Endothelial cell of umbilical vein (primary cell): ENCODE measurements at regions not wholly inside any gene's neighbourhood (a gene's known extent, or its start where the extent isn't known, plus 50 kb on each side); places are given as distances from the start of the nearest gene placed in this dataset.

Experiments
- BruUV-seq: library from RNA; stranded (reverse); fragments of 400-500 nt; replicated peaks from 2 replicates; lab custom pipeline; 2021; lab: Mats Ljungman, UMichigan
- CTCF ChIA-PET: fragments of 300-600, 350-600 bp; sonication (Branson Sonifier 250); formaldehyde crosslinking; loops from one replicate; lab custom pipeline; 2021; ENCODE audit warnings: antibody characterized with exemption, inconsistent platforms; lab: Charles Lee
- POLR2A ChIA-PET: fragments of 300-600, 350-600 bp; sonication (Branson Sonifier 250); formaldehyde crosslinking; loops from one replicate; lab custom pipeline; 2021; ENCODE audit warnings: antibody characterized with exemption, inconsistent platforms; lab: Charles Lee
- DNase-seq: peaks from one replicate; pipeline ENCODE4 v3.0.0-alpha.2; 2011; ENCODE audit warnings: low read depth, low spot score
- FAIRE-seq: peaks from 2 replicates; lab custom pipeline; 2011; peaks lifted over from hg19 to GRCh38; lab: Jason Lieb, UNC
- H2AFZ ChIP-seq: 2 replicates; pipeline ENCODE4 v1.6.0; 2012; ENCODE audit warnings: low read depth, low read length, control low read depth, inconsistent platforms
- H3K27ac ChIP-seq: 2 replicates; pipeline ENCODE4 v1.5.1; 2011; ENCODE audit warnings: low read depth, mild to moderate bottlenecking, control low read depth, low read length, moderate library complexity; ENCODE audit not compliant: insufficient read depth
- H3K27me3 ChIP-seq, 2 experiments: 2 replicates each; pipeline versions ENCODE4 v1.6.0 to v1.6.1; 2011; ENCODE audit warnings: low read length in 2 of 2, mixed read lengths in 1 of 2; ENCODE audit not compliant: control insufficient read depth in 2 of 2, insufficient read depth in 2 of 2
- H3K36me3 ChIP-seq, 2 experiments: 2 replicates in 1 of 2; 3 replicates in 1 of 2; pipeline ENCODE4 v1.5.1; 2011; ENCODE audit warnings: low read length in 2 of 2, mild to moderate bottlenecking in 1 of 2, moderate library complexity in 1 of 2; ENCODE audit not compliant: control insufficient read depth in 2 of 2, insufficient read depth in 2 of 2; ENCODE audit errors: extremely low read depth in 1 of 2
- H3K4me1 ChIP-seq: 3 replicates; pipeline ENCODE4 v1.5.1; 2011; ENCODE audit warnings: mild to moderate bottlenecking, low read length; ENCODE audit not compliant: control insufficient read depth, insufficient read depth; ENCODE audit errors: extremely low read depth
- H3K4me2 ChIP-seq: 2 replicates; pipeline ENCODE4 v1.6.1; 2011; ENCODE audit warnings: low read length, control low read depth, mixed read lengths; ENCODE audit not compliant: insufficient read depth
- H3K4me3 ChIP-seq, 3 experiments: fragments of 200-600 bp in 1 of 3; sonication (generic), shearing (Covaris generic) in 1 of 3; replicated peaks in 1 of 3; 2 replicates each; pipeline ENCODE4 v1.5.1; 2011 to 2016; ENCODE audit warnings: control low read depth in 3 of 3, low read length in 3 of 3, mild to moderate bottlenecking in 2 of 3, inconsistent platforms in 1 of 3, low read depth in 1 of 3, moderate library complexity in 1 of 3; ENCODE audit not compliant: insufficient read depth in 1 of 3
- H3K79me2 ChIP-seq: 2 replicates; pipeline ENCODE4 v1.6.0; 2012; ENCODE audit warnings: low read length, inconsistent platforms; ENCODE audit not compliant: control insufficient read depth, insufficient read depth
- H3K9ac ChIP-seq: replicated peaks from 2 replicates; pipeline ENCODE3; 2011; ENCODE audit warnings: low read length, control low read depth; ENCODE audit not compliant: insufficient read depth; ENCODE audit errors: extremely low read depth
- H3K9me1 ChIP-seq: replicated peaks from 3 replicates; pipeline ENCODE4 v1.6.0; 2011; ENCODE audit warnings: mild to moderate bottlenecking, low read length; ENCODE audit not compliant: control insufficient read depth, insufficient read depth; ENCODE audit errors: extremely low read depth
- H3K9me3 ChIP-seq: replicated peaks from 2 replicates; pipeline ENCODE4 v1.5.1; 2012; ENCODE audit warnings: low read length, inconsistent platforms; ENCODE audit not compliant: control insufficient read depth, insufficient read depth
- H4K20me1 ChIP-seq: replicated peaks from 2 replicates; pipeline ENCODE3; 2011; ENCODE audit warnings: mild to moderate bottlenecking, low read length; ENCODE audit not compliant: control insufficient read depth, insufficient read depth; ENCODE audit errors: extremely low read depth
- CTCF ChIP-seq, 2 donors: IDR thresholded peaks; 1 replicate in 1 of 2; 2 replicates in 1 of 2; pipeline ENCODE4 v1.5.1; 2011; ENCODE audit warnings: low read length in 2 of 2, mild to moderate bottlenecking in 2 of 2, moderate library complexity in 2 of 2, control low read depth in 1 of 2, inconsistent platforms in 1 of 2, low read depth in 1 of 2; ENCODE audit not compliant: insufficient read depth in 1 of 2; ENCODE audit errors: extremely low read depth in 1 of 2
- EZH2 ChIP-seq: IDR thresholded peaks from 2 replicates; pipeline ENCODE4 v1.6.1; 2012; ENCODE audit warnings: borderline replicate concordance, low read depth, mild to moderate bottlenecking, moderate library complexity, low read length, inconsistent platforms; ENCODE audit not compliant: severe bottlenecking
- FOS ChIP-seq: IDR thresholded peaks from 2 replicates; pipeline ENCODE4 v1.6.1; 2011; ENCODE audit warnings: mild to moderate bottlenecking, low read length, moderate library complexity, borderline replicate concordance; ENCODE audit not compliant: insufficient read depth
- GATA2 ChIP-seq: IDR thresholded peaks from 2 replicates; pipeline ENCODE4 v1.7.0; 2011; ENCODE audit warnings: low read depth, mild to moderate bottlenecking, moderate library complexity, mixed read lengths, low read length; ENCODE audit not compliant: insufficient read length, insufficient read depth
- JUN ChIP-seq: IDR thresholded peaks from 2 replicates; pipeline ENCODE4 v1.6.1; 2011; ENCODE audit warnings: borderline replicate concordance, low read depth; ENCODE audit not compliant: insufficient read length, insufficient read depth
- MAX ChIP-seq: IDR thresholded peaks from 2 replicates; pipeline ENCODE4 v1.6.1; 2011; ENCODE audit not compliant: insufficient read depth, insufficient read length
- MYC ChIP-seq: IDR thresholded peaks from one replicate; pipeline ENCODE4 v1.6.1; 2011; ENCODE audit warnings: mild to moderate bottlenecking, low read depth, low read length
- POLR2A ChIP-seq: IDR thresholded peaks from 2 replicates; pipeline ENCODE4 v1.6.1; 2012; ENCODE audit warnings: low read depth, mild to moderate bottlenecking, control low read depth, low read length
- POLR2AphosphoS5 ChIP-seq: IDR thresholded peaks from 2 replicates; pipeline ENCODE4 v1.6.1; 2012; ENCODE audit warnings: low read depth, mild to moderate bottlenecking, control low read depth, low read length, moderate library complexity; ENCODE audit not compliant: insufficient read depth
- dilution Hi-C: fragments of 300-500 bp; cut with MboI; formaldehyde crosslinking; loops from one replicate; pipeline ENCODE4 v1.15.0; 2019; ENCODE audit warnings: low sequenced_read_pairs; ENCODE audit not compliant: extremely low pct_ligation_motif_present
- intact Hi-C: fragments of 100-400 bp; cut with micrococcal nuclease; formaldehyde crosslinking; loops from one replicate; pipeline ENCODE4 v1.10.0; 2022

- no peak overlapping the region for H3K4me2 ChIP-seq
- H4K20me1 ChIP-seq: no peaks in the 10 kb centered on the region
- no peak overlapping the region for H3K4me3 ChIP-seq
- dilution Hi-C loops (no loop called here), intact Hi-C loops (no loop called here)
- no peak overlapping the region for H3K9ac ChIP-seq
- H3K79me2 ChIP-seq: no peaks in the 10 kb centered on the region
- H3K9me3 ChIP-seq: no peaks in the 10 kb centered on the region
- no peak for TF ChIP-seq EZH2
- TF ChIP-seq FOS: no peak
- TF ChIP-seq CTCF (IDR thresholded peaks at IDR 0.05; ENCODE audit: extremely low read depth in 1 of 2, insufficient read depth in 1 of 2, low read depth in 1 of 2, low read length in 2 of 2): no peak
- no peak for TF ChIP-seq GATA2
- TF ChIP-seq JUN: no peak
- no peak for TF ChIP-seq MYC
- TF ChIP-seq POLR2A: no peak
- BruUV-seq: no TSS peak
- POLR2A ChIA-PET: no interaction called here
- H2AFZ ChIP-seq: no peak overlapping the region
- H3K9me1 ChIP-seq: no peaks in the 10 kb centered on the region
- CTCF ChIA-PET: no interaction called here
- no peaks in the 10 kb centered on the region for H3K27me3 ChIP-seq
- DNase-seq (no peak), FAIRE-seq (no peak)
- no peak overlapping the region for H3K27ac ChIP-seq
- no peaks in the 10 kb centered on the region for H3K4me1 ChIP-seq
- H3K36me3 ChIP-seq: no peaks in the 10 kb centered on the region
Measured at GRCh38 chr3:20539666-20540065, 353.7 kb upstream of the SGO1 start.

- intact Hi-C loops (no loop called here), dilution Hi-C loops (no loop called here)
- Histone ChIP-seq H3K27me3 (no peaks in the 10 kb centered on the region), H4K20me1 (no peaks in the 10 kb centered on the region), H3K9me1 (no peaks in the 10 kb centered on the region), H3K27ac (no peak overlapping the region), H3K4me2 (no peak overlapping the region), H2AFZ (peak overlapping the region; percentile 26), H3K9ac (no peak overlapping the region), H3K79me2 (no peaks in the 10 kb centered on the region), H3K4me1 (no peaks in the 10 kb centered on the region), H3K4me3 (no peak overlapping the region), H3K36me3 (no peaks in the 10 kb centered on the region), H3K9me3 (no peaks in the 10 kb centered on the region)
- BruUV-seq: no TSS peak
- no peak for FAIRE-seq
- POLR2A ChIA-PET: no interaction called here
- no peak for DNase-seq
- TF ChIP-seq FOS: no peak
- TF ChIP-seq POLR2AphosphoS5: no peak
- no peak for TF ChIP-seq MAX
- TF ChIP-seq JUN: no peak
- no peak for TF ChIP-seq EZH2
- TF ChIP-seq CTCF (IDR thresholded peaks at IDR 0.05; ENCODE audit: extremely low read depth in 1 of 2, insufficient read depth in 1 of 2, low read depth in 1 of 2, low read length in 2 of 2): no peak
- CTCF ChIA-PET: no interaction called here
Measured at GRCh38 chr3:20537234-20537633, 351.2 kb upstream of the SGO1 start.
